ENCODE measurements at regions not wholly inside any gene's neighbourhood (a gene's known extent, or its start where the extent isn't known, plus 50 kb on each side); places are given as distances from the start of the nearest gene placed in this dataset.

DNA sequence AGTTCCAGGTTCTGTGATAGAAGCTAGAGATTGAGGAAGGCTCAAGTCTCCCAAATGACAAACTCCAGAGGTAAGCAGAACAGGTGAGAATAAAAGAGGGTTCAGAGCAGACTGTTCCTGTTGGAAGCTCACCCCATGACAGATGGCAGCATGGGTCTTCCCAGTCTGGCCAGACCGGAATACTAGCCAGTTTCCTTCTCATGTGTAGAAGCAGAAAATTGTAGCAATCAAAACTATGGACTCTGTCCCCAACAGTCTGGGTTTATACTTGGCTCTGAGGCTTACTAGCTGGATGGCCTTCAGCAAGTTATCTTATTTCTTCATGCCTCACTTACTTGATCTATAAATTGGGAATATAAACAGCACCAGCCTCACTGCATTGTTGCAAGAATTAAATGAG lies 494.8 kb downstream of the MN1 start:
- TF ChIP-seq EZH2 (IDR thresholded peaks at IDR 0.05; ENCODE audit: borderline replicate concordance, insufficient read depth, low read depth, low read length, poor library complexity, severe bottlenecking), result no peak
- TF ChIP-seq, protein P1, sequence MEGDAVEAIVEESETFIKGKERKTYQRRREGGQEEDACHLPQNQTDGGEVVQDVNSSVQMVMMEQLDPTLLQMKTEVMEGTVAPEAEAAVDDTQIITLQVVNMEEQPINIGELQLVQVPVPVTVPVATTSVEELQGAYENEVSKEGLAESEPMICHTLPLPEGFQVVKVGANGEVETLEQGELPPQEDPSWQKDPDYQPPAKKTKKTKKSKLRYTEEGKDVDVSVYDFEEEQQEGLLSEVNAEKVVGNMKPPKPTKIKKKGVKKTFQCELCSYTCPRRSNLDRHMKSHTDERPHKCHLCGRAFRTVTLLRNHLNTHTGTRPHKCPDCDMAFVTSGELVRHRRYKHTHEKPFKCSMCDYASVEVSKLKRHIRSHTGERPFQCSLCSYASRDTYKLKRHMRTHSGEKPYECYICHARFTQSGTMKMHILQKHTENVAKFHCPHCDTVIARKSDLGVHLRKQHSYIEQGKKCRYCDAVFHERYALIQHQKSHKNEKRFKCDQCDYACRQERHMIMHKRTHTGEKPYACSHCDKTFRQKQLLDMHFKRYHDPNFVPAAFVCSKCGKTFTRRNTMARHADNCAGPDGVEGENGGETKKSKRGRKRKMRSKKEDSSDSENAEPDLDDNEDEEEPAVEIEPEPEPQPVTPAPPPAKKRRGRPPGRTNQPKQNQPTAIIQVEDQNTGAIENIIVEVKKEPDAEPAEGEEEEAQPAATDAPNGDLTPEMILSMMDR (IDR thresholded peaks at IDR 0.05), result no peak
- ChIA-PET CTCF (no interaction called here), POLR2A (no interaction called here)
- no peak overlapping the region for H3K4me2 ChIP-seq (replicated peaks; ENCODE audit: low read depth, low read length, poor library complexity, severe bottlenecking)
- H3K27ac ChIP-seq (ENCODE audit: low read length in 2 of 2), result no peak overlapping the region
- H3K9ac ChIP-seq (ENCODE audit: low read length), result no peak overlapping the region
- ATAC-seq (ENCODE audit: low read depth), result no peak
- Mint-ChIP-seq H3K4me3 (no peak overlapping the region), H3K27ac (no peak overlapping the region), H3K9me3 (ENCODE audit: insufficient read depth) (no peaks in the 10 kb centered on the region), H3K27me3 (peaks cover 17% of the 10 kb centered on the region), H3K4me1 (no peaks in the 10 kb centered on the region)
- intact Hi-C loops (cut with micrococcal nuclease), result no loop called here
- H3K36me3 ChIP-seq (replicated peaks in 1 of 2; ENCODE audit: control extremely low read depth in 1 of 2, control insufficient read depth in 1 of 2, extremely low read depth in 1 of 2, insufficient read depth in 2 of 2, low read length in 1 of 2), result no peaks in the 10 kb centered on the region
- H3K4me1 ChIP-seq (ENCODE audit: control insufficient read depth in 2 of 2, insufficient read depth in 2 of 2, low read length in 2 of 2), result no peaks in the 10 kb centered on the region
- H3K9me3 ChIP-seq (ENCODE audit: control extremely low read depth in 1 of 3, control insufficient read depth in 2 of 3, insufficient read depth in 1 of 3, low read length in 2 of 3), result peaks cover 0 to 7% (median 0%) of the 10 kb centered on the region in 3 donors
- no peak for DNase-seq
- no peak overlapping the region for H2AFZ ChIP-seq (ENCODE audit: insufficient read depth, low read depth, low read length, poor library complexity, severe bottlenecking)
- no peaks in the 10 kb centered on the region for H4K20me1 ChIP-seq (ENCODE audit: control insufficient read depth, insufficient read depth, low read length, poor library complexity, severe bottlenecking)
- H3K4me3 ChIP-seq (ENCODE audit: control extremely low read depth in 1 of 5, extremely low read depth in 1 of 5, insufficient read depth in 1 of 5, low read depth in 2 of 5, low read length in 4 of 5), result no peak overlapping the region
- 94% methylated on average over 1 of the region's 1 CpG for WGBS (ENCODE audit: insufficient coverage)
- no peaks in the 10 kb centered on the region for H3K27me3 ChIP-seq (replicated peaks in 1 of 4; ENCODE audit: control extremely low read depth in 1 of 4, control insufficient read depth in 3 of 4, insufficient read depth in 4 of 4, low read length in 3 of 4)
- no peaks in the 10 kb centered on the region for H3K79me2 ChIP-seq (ENCODE audit: control insufficient read depth, insufficient read depth, low read length)

DNA sequence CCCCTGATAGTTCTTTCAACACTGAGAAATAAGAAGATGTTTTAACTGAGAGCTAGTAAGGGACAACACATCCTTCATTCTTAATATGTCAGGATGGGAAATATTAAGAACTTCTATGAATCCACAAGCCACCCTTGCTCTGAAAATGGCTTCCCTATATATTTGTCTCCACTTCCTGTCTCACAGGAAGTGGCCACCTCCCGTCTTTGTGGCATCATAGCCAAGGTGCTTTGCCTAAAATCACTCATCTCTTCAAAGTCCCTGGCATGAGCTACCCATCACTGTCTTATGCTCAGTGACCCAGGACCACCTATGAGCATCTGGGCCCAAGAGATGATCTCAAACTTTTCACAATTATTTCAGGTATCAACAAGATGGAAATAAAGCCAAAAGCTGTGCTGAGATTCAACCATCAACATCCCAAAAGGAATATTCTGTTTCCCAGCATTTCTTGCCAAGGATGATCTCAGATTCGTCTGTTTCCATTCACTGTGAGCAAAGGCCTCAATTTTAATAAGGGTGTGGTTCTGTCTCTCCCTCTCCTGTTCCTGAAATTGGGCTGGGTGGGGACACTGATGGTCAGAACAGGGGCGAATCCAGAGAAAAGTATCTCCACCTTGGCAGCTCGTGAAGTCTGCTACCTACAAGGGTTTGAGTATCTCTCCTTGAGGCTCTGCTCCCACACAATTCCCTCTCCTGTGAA lies 493.9 kb downstream of the MN1 start:
- 19% methylated on average over 2 of the region's 4 CpGs for WGBS (ENCODE audit: insufficient coverage)

More for the DNA sequence above, 493.9 kb downstream of the MN1 start:
- no peaks in the 10 kb centered on the region for H3K79me2 ChIP-seq (ENCODE audit: control insufficient read depth, insufficient read depth, low read length)
- Mint-ChIP-seq H3K4me3 (no peak overlapping the region), H3K27ac (no peak overlapping the region), H3K4me1 (no peaks in the 10 kb centered on the region), H3K9me3 (ENCODE audit: insufficient read depth) (no peaks in the 10 kb centered on the region), H3K27me3 (peaks cover 16% of the 10 kb centered on the region)
- intact Hi-C loops (cut with micrococcal nuclease), result no loop called here
- no peak overlapping the region for H3K4me2 ChIP-seq (replicated peaks; ENCODE audit: low read depth, low read length, poor library complexity, severe bottlenecking)
- no peak for DNase-seq
- H3K36me3 ChIP-seq (replicated peaks in 1 of 2; ENCODE audit: control extremely low read depth in 1 of 2, control insufficient read depth in 1 of 2, extremely low read depth in 1 of 2, insufficient read depth in 2 of 2, low read length in 1 of 2), result no peaks in the 10 kb centered on the region
- H3K4me3 ChIP-seq (ENCODE audit: control extremely low read depth in 1 of 5, extremely low read depth in 1 of 5, insufficient read depth in 1 of 5, low read depth in 2 of 5, low read length in 4 of 5), result no peak overlapping the region
- no peak overlapping the region for H3K27ac ChIP-seq (ENCODE audit: low read length in 2 of 2)
- H3K9me3 ChIP-seq (ENCODE audit: control extremely low read depth in 1 of 3, control insufficient read depth in 2 of 3, insufficient read depth in 1 of 3, low read length in 2 of 3), result peaks cover 0 to 7% (median 0%) of the 10 kb centered on the region in 3 donors
- no peaks in the 10 kb centered on the region for H4K20me1 ChIP-seq (ENCODE audit: control insufficient read depth, insufficient read depth, low read length, poor library complexity, severe bottlenecking)
- no peak for TF ChIP-seq EZH2 (IDR thresholded peaks at IDR 0.05; ENCODE audit: borderline replicate concordance, insufficient read depth, low read depth, low read length, poor library complexity, severe bottlenecking)
- no peak overlapping the region for H3K9ac ChIP-seq (ENCODE audit: low read length)
- no peaks in the 10 kb centered on the region for H3K27me3 ChIP-seq (replicated peaks in 1 of 4; ENCODE audit: control extremely low read depth in 1 of 4, control insufficient read depth in 3 of 4, insufficient read depth in 4 of 4, low read length in 3 of 4)
- ChIA-PET CTCF (no interaction called here), POLR2A (no interaction called here)
- H3K4me1 ChIP-seq (ENCODE audit: control insufficient read depth in 2 of 2, insufficient read depth in 2 of 2, low read length in 2 of 2), result no peaks in the 10 kb centered on the region
- ATAC-seq (ENCODE audit: low read depth), result no peak
- H2AFZ ChIP-seq (ENCODE audit: insufficient read depth, low read depth, low read length, poor library complexity, severe bottlenecking), result no peak overlapping the region
